Kidney glomerular epithelial cell (primary cell): ENCODE measurements at regions not wholly inside any gene's neighbourhood (a gene's known extent, or its start where the extent isn't known, plus 50 kb on each side); places are given as distances from the start of the nearest gene placed in this dataset.
"Not testable (repeated sequence)": the region's sequence is repeated elsewhere in the genome, so short reads cannot be mapped to it uniquely, and the experiment has no call there.

Source experiments
- DNase-seq: peaks from one replicate; lab custom pipeline; 2025; lab: John Stamatoyannopoulos, UW

- DNase-seq: not testable (repeated sequence)
These were observed 711.3 kb downstream of the LTN1 start for GRCh38 chr21:28281357-28281756.

- DNase-seq: no peak
These were observed 712.1 kb downstream of the LTN1 start for GRCh38 chr21:28280611-28281010.

GRCh38 chr21:28277324-28277723 is 715.4 kb downstream of the LTN1 start:
- DNase-seq: no peak

- no peak for DNase-seq
These were observed 720.2 kb downstream of the LTN1 start for GRCh38 chr21:28272272-28272992.

- no peak for DNase-seq
These were observed 723.5 kb downstream of the LTN1 start for GRCh38 chr21:28269173-28269572.

GRCh38 chr21:28268685-28269084 is 724.0 kb downstream of the LTN1 start:
- no peak for DNase-seq

GRCh38 chr21:28267449-28267848 is 725.2 kb downstream of the LTN1 start:
- DNase-seq: no peak

GRCh38 chr21:28266061-28266460 is 726.6 kb downstream of the LTN1 start:
- no peak for DNase-seq

- no peak for DNase-seq
These were observed 728.7 kb downstream of the LTN1 start for GRCh38 chr21:28263974-28264373.

GRCh38 chr21:28261298-28261697 is 731.4 kb downstream of the LTN1 start:
- DNase-seq: peak; percentile 39

GRCh38 chr21:28257276-28257675 is 735.4 kb downstream of the LTN1 start:
- DNase-seq: peak; percentile 3

- DNase-seq: no peak
These were observed 735.8 kb downstream of the LTN1 start for GRCh38 chr21:28256837-28257236.

- peak; percentile 93 for DNase-seq
These were observed 736.3 kb downstream of the LTN1 start for GRCh38 chr21:28256420-28256831.

GRCh38 chr21:28253961-28254360 is 738.7 kb downstream of the LTN1 start:
- DNase-seq: no peak

- peak; percentile 47 for DNase-seq
These were observed 739.3 kb downstream of the LTN1 start for GRCh38 chr21:28253338-28253737.

- DNase-seq: no peak
These were observed 739.7 kb downstream of the LTN1 start for GRCh38 chr21:28252928-28253327.

GRCh38 chr21:28250946-28251345 is 741.7 kb downstream of the LTN1 start:
- DNase-seq: no peak

GRCh38 chr21:28247454-28248020 is 745.1 kb downstream of the LTN1 start:
- peak; percentile 85 for DNase-seq

GRCh38 chr21:28240586-28240985 is 752.1 kb downstream of the LTN1 start:
- no peak for DNase-seq

GRCh38 chr21:28239340-28239739 is 753.3 kb downstream of the LTN1 start:
- DNase-seq: no peak

GRCh38 chr21:28237661-28238060 is 755.0 kb downstream of the LTN1 start:
- no peak for DNase-seq

- no peak for DNase-seq
These were observed 757.3 kb downstream of the LTN1 start for GRCh38 chr21:28235169-28235895.

GRCh38 chr21:28234326-28234725 is 758.4 kb downstream of the LTN1 start:
- no peak for DNase-seq
